Breast epithelium (tissue), 3 donors: ENCODE measurements at regions not wholly inside any gene's neighbourhood (a gene's known extent, or its start where the extent isn't known, plus 50 kb on each side); places are given as distances from the start of the nearest gene placed in this dataset.

ENCODE experiments used
- POLR2A ChIP-seq: fragments of 450-650 bp; IDR thresholded peaks from one replicate; pipeline ENCODE4 v1.6.1; 2016; ENCODE audit warnings: antibody characterized with exemption, mild to moderate bottlenecking, moderate library complexity
- POLR2AphosphoS5 ChIP-seq, 3 donors: sonication (generic); formaldehyde crosslinking; IDR thresholded peaks; one replicate each; pipeline ENCODE4 v1.6.1; 2017; ENCODE audit warnings: antibody characterized with exemption in 3 of 3
- TF ChIP-seq, protein P1 (sequence below), 3 donors: fragments of 450-650 bp; IDR thresholded peaks; one replicate each; pipeline ENCODE4 v1.5.1; 2016 to 2017; ENCODE audit warnings: antibody characterized with exemption in 3 of 3, mild to moderate bottlenecking in 3 of 3, moderate library complexity in 3 of 3

- TF ChIP-seq, protein P1, sequence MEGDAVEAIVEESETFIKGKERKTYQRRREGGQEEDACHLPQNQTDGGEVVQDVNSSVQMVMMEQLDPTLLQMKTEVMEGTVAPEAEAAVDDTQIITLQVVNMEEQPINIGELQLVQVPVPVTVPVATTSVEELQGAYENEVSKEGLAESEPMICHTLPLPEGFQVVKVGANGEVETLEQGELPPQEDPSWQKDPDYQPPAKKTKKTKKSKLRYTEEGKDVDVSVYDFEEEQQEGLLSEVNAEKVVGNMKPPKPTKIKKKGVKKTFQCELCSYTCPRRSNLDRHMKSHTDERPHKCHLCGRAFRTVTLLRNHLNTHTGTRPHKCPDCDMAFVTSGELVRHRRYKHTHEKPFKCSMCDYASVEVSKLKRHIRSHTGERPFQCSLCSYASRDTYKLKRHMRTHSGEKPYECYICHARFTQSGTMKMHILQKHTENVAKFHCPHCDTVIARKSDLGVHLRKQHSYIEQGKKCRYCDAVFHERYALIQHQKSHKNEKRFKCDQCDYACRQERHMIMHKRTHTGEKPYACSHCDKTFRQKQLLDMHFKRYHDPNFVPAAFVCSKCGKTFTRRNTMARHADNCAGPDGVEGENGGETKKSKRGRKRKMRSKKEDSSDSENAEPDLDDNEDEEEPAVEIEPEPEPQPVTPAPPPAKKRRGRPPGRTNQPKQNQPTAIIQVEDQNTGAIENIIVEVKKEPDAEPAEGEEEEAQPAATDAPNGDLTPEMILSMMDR (IDR thresholded peaks at IDR 0.05) = no peak
- no peak for TF ChIP-seq POLR2A
- TF ChIP-seq POLR2AphosphoS5 (IDR thresholded peaks at IDR 0.05) = no peak
Measured at GRCh38 chr4:179392787-179393186, 1950.5 kb upstream of the AGA start.
